GM12872 (cell line): ENCODE measurements at regions not wholly inside any gene's neighbourhood (a gene's known extent, or its start where the extent isn't known, plus 50 kb on each side); places are given as distances from the start of the nearest gene placed in this dataset.

ENCODE experiments used
- TF ChIP-seq, protein P1 (sequence below): IDR thresholded peaks from 3 replicates; pipeline ENCODE4 v1.5.1; 2011; ENCODE audit warnings: low read depth, mild to moderate bottlenecking, low read length, moderate library complexity; ENCODE audit not compliant: insufficient read depth

DNA sequence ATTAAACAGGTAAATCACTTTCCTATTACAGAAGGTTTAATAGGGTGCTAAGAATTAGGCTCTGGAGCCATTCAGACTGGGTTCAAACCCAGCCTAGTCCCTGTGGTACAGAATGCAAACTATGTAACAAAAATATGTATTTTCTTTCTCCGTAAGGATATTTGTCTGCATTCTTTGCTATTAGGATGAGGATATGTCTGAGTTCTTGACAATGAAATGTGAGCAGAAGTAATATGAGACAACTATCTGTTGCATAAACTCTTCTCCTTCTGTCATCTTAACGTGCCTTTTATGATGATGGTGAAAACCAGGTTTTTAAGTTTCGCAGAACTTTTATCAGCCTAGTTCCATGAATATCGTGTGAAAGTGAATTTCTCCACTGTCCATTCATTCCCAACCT lies 1129.1 kb upstream of the ZEB2 start:
- TF ChIP-seq, protein P1, sequence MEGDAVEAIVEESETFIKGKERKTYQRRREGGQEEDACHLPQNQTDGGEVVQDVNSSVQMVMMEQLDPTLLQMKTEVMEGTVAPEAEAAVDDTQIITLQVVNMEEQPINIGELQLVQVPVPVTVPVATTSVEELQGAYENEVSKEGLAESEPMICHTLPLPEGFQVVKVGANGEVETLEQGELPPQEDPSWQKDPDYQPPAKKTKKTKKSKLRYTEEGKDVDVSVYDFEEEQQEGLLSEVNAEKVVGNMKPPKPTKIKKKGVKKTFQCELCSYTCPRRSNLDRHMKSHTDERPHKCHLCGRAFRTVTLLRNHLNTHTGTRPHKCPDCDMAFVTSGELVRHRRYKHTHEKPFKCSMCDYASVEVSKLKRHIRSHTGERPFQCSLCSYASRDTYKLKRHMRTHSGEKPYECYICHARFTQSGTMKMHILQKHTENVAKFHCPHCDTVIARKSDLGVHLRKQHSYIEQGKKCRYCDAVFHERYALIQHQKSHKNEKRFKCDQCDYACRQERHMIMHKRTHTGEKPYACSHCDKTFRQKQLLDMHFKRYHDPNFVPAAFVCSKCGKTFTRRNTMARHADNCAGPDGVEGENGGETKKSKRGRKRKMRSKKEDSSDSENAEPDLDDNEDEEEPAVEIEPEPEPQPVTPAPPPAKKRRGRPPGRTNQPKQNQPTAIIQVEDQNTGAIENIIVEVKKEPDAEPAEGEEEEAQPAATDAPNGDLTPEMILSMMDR = no peak

DNA sequence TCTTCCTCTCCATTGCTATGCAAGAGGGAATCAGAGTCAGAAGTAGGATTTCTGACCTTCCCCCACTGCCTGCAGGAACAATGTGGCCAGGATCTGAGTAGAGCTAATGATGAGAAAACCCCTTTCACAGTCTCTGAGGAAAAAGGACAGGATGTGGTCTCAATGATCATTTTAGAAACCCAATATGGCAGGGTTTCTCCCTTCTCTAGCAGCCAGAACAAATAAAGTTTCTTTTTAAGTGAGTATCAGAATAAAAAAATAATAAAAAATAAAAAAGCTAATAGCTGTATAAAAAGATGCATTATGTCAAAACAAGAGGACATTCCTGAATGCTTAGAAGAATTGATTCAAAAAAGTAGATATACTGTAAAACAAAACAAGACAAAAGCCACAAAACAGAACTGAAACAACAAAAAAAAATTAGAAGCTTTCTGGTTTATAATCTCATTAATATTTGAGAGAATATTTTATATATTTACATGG lies 1124.9 kb upstream of the ZEB2 start:
- TF ChIP-seq, protein P1 = no peak

DNA sequence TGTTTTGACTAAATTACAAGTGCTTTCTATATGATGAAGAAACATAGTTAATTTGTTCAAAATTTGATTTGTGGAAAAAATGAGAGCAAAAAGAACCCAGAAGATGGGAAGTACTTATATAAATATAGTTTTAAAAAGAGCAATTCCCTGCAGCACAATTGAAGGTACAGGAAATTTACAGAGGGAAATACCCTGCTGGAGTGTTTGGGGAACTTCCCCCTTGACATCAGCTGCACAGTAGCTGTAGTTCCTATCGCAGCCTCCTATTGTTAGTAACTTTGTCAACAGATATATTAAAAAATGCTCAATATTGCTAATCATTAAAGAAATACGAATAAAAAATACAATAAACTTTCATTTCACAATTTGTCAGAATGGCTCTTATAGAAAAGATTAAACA lies 1118.8 kb upstream of the ZEB2 start:
- TF ChIP-seq, protein P1 = no peak

DNA sequence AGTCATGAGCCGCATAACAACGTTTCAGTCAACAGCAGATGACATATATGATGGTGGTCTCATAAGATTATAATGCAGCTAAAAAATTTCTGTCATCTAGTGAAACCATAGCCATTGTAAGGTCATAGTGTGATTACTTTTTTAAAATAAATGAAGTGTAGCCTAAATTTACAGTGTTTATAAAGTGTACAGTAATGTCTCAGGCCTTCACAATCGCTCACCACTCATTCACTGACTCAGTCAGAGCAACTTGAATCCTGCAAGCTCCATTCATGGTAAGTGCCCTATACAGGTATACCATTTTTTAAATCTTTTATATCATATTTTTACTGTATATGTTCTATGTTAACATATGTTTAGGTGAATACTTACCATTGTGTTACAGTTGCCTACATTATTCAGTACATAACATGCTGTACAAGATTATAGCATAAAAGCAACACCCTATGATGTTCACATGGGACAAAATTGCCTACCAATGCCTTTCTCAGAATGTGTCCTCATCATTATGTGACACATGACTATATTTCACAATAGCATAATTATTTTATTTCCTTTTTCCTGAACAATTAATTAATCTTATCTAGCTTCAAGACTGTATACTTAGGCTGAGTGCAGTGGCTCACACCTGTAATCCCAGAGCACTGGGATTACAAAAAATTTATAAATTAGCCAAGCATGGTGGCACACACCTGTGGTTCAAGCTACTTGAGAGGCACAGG lies 1115.9 kb upstream of the ZEB2 start:
- TF ChIP-seq, protein P1 = no peak

DNA sequence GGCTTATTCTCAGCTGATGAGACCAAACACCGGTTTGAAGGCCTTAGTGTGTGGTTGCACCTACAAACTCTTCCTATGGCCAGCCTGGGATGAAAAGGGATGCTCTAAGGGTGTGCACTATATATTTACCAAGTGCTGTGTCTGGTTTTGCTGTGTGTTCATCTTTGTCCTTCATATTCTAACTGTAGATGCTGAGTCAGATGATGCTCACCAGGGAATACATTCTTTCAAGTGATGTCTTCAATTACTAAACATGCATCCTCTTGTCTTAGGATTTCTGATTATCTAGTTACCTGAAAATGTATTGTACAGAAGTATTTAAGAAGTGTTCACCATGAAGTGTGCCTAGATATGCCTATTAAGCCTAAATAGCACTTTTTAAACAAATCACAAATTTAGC lies 1111.6 kb upstream of the ZEB2 start:
- TF ChIP-seq, protein P1 = no peak

DNA sequence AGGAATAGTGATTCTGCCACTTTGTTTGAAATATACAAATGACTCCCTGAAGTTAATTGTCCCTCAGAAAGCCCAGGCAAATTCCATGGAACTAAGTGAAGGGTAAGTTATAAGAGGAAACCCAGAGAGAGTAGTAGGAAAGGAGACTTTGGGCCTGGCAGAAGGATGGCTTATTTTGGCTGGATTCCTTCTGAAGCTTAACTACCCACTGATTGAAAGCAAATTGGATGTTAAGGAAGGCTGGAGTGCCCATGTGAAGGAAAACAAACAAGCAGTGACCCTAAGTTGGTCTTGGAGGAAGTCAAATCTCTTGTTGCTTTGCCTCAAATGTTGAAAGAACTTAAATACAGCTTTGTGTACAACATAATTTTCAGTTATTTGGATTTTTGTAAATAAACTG lies 1106.4 kb upstream of the ZEB2 start:
- TF ChIP-seq, protein P1 = no peak

DNA sequence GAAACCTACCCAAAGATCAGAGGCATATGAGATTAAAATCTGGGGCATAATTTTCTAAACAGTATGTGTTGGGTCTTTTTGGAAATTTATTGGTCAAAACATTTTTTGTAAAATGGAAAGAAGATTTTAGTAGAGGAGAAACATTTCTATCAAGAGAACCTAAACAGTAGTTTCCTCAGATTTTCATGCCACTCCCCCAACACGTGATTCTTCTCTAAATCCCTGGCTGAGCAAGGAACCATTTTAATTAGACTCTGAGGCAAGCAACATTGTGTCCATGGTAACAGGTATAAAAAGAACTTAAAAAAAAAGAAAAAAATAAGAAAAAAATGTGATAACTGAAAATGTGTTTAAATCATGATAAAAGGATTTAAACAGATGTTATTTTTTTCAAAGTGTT lies 1105.2 kb upstream of the ZEB2 start:
- TF ChIP-seq, protein P1 = no peak

DNA sequence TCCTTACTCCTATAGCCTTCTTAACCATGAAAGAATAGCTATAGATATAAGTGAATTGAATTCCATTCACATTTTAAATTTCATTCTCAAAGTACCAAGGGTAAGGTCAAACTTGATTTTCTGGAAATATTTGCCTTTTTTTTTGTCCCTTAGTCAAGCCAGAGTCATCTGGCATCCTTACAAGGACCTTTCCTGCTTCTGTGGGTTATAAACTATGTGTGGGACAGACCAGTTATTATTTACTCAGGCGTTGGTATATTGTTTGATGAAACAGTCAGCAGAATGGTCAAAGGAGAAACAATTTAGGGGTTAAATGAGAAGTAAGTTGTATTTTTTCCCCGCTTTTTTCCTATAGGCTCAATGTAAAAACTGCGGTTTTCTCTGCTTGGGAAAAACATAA lies 1103.2 kb upstream of the ZEB2 start:
- TF ChIP-seq, protein P1 = no peak
